ENCODE measurements at regions not wholly inside any gene's neighbourhood (a gene's known extent, or its start where the extent isn't known, plus 50 kb on each side); places are given as distances from the start of the nearest gene placed in this dataset.
"Not testable (repeated sequence)": the region's sequence is repeated elsewhere in the genome, so short reads cannot be mapped to it uniquely, and the experiment has no call there.

DNA sequence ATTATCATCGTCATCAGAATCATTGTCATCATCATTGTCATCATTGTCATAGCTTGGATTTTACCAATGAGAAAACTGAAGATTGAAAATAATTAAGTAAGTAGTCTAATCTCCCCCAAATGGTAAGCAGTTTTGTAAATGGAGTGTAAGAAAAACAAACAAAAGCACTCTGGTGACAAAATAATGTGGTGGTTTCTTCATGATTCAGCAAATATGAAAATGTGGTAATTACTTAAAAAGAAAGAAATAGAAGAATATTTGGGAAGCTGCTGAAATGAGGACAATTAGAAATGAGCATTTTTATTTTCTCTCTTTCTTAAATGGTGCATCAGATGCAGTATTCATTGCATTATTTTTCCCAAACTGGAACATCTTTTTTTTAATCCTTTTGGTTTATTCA, 514.4 kb downstream of the DCDC2C start:
- WGBS, 2 donors: 86 to 97% methylated on average over 1 of the region's 1 CpG
- intact Hi-C loops (cut with DNase I; ENCODE audit: low total_unique reads): no loop called here
- TF ChIP-seq POLR2A (IDR thresholded peaks at IDR 0.05): no peak
- TF ChIP-seq, protein P1, sequence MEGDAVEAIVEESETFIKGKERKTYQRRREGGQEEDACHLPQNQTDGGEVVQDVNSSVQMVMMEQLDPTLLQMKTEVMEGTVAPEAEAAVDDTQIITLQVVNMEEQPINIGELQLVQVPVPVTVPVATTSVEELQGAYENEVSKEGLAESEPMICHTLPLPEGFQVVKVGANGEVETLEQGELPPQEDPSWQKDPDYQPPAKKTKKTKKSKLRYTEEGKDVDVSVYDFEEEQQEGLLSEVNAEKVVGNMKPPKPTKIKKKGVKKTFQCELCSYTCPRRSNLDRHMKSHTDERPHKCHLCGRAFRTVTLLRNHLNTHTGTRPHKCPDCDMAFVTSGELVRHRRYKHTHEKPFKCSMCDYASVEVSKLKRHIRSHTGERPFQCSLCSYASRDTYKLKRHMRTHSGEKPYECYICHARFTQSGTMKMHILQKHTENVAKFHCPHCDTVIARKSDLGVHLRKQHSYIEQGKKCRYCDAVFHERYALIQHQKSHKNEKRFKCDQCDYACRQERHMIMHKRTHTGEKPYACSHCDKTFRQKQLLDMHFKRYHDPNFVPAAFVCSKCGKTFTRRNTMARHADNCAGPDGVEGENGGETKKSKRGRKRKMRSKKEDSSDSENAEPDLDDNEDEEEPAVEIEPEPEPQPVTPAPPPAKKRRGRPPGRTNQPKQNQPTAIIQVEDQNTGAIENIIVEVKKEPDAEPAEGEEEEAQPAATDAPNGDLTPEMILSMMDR (IDR thresholded peaks at IDR 0.05): no peak
- DNase-seq (ENCODE audit: low spot score in 2 of 2): no peak
- H3K4me3 ChIP-seq (ENCODE audit: low read depth, poor library complexity, severe bottlenecking): no peak overlapping the region

DNA sequence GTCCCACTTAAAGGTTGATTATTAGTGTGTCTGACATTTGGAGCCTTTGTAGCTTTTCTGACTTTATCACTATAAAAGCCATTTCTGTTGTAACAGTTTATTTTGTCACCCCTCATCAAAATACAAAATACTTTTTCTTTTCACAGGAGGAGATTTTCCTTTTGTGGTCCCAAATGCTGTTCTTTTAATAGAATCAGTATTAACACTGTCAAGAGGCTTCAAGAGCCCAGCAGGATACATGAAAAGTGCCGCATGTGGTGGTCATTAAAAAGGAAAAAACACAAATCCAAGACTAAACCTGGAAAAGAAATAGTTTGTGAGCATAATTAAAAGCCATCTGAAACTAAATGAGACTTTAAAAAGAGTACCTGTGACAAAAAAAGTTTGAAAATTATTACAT, 515.7 kb downstream of the DCDC2C start:
- 71 to 72% methylated on average over 1 of the region's 1 CpG for WGBS, 2 donors
- no peak overlapping the region for H3K4me3 ChIP-seq (ENCODE audit: low read depth, poor library complexity, severe bottlenecking)
- TF ChIP-seq, protein P1 (IDR thresholded peaks at IDR 0.05): no peak
- no peak for TF ChIP-seq POLR2A (IDR thresholded peaks at IDR 0.05)
- intact Hi-C loops (cut with DNase I; ENCODE audit: low total_unique reads): no loop called here
- DNase-seq (ENCODE audit: low spot score in 2 of 2): no peak

- DNase-seq (ENCODE audit: low spot score in 2 of 2): no peak
- 62 to 66% methylated on average over 1 of the region's 1 CpG for WGBS, 2 donors
- H3K4me3 ChIP-seq (ENCODE audit: low read depth, poor library complexity, severe bottlenecking): no peak overlapping the region
- intact Hi-C loops (cut with DNase I; ENCODE audit: low total_unique reads): no loop called here
- no peak for TF ChIP-seq POLR2A (IDR thresholded peaks at IDR 0.05)
- TF ChIP-seq, protein P1 (IDR thresholded peaks at IDR 0.05): no peak
Observed at GRCh38 chr2:4219571-4219970, 516.2 kb downstream of the DCDC2C start.

- TF ChIP-seq, protein P1 (IDR thresholded peaks at IDR 0.05): no peak
- TF ChIP-seq POLR2A (IDR thresholded peaks at IDR 0.05): no peak
- WGBS, 2 donors: 68 to 82% methylated on average over 1 of the region's 1 CpG
- H3K4me3 ChIP-seq (ENCODE audit: low read depth, poor library complexity, severe bottlenecking): no peak overlapping the region
- intact Hi-C loops (cut with DNase I; ENCODE audit: low total_unique reads): no loop called here
- DNase-seq (ENCODE audit: low spot score in 2 of 2): no peak
Observed at GRCh38 chr2:4221434-4221833, 518.1 kb downstream of the DCDC2C start.

- TF ChIP-seq, protein P1 (IDR thresholded peaks at IDR 0.05): no peak
- TF ChIP-seq POLR2A (IDR thresholded peaks at IDR 0.05): no peak
- DNase-seq (ENCODE audit: low spot score in 2 of 2): no peak
- intact Hi-C loops (cut with DNase I; ENCODE audit: low total_unique reads): no loop called here
- 83 to 91% methylated on average over 6 of the region's 6 CpGs for WGBS, 2 donors
- no peak overlapping the region for H3K4me3 ChIP-seq (ENCODE audit: low read depth, poor library complexity, severe bottlenecking)
Observed at GRCh38 chr2:4221845-4222244, 518.5 kb downstream of the DCDC2C start.

DNA sequence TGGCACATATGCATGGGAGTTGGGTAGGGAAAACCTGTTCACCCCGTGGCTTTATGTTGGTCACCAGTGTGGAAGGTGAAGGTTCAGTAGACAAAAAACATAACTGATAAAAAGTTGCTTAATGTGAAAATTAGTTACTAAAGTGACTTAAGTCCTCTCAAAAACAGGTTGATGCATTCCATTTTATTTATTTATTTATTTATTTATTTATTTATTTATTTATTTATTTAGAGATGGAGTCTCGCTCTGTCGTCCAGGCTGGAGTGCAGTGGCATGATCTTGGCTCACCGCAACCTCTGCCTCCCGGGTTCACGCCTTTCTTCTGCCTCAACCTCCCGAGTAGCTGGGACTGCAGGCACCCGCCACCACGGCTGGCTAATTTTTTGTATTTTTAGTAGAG, 541.0 kb downstream of the DCDC2C start:
- not testable (repeated sequence) for DNase-seq (ENCODE audit: low spot score in 2 of 2)

More for the DNA sequence above, 541.0 kb downstream of the DCDC2C start:
- H3K4me3 ChIP-seq (ENCODE audit: low read depth, poor library complexity, severe bottlenecking); intact Hi-C loops (cut with DNase I; ENCODE audit: low total_unique reads): not testable (repeated sequence)
- WGBS, 2 donors: 91 to 99% methylated on average over 9 of the region's 9 CpGs

Measured in lower leg skin (tissue), 4 donors.